ENCODE measurements at regions not wholly inside any gene's neighbourhood (a gene's known extent, or its start where the extent isn't known, plus 50 kb on each side); places are given as distances from the start of the nearest gene placed in this dataset.

DNA sequence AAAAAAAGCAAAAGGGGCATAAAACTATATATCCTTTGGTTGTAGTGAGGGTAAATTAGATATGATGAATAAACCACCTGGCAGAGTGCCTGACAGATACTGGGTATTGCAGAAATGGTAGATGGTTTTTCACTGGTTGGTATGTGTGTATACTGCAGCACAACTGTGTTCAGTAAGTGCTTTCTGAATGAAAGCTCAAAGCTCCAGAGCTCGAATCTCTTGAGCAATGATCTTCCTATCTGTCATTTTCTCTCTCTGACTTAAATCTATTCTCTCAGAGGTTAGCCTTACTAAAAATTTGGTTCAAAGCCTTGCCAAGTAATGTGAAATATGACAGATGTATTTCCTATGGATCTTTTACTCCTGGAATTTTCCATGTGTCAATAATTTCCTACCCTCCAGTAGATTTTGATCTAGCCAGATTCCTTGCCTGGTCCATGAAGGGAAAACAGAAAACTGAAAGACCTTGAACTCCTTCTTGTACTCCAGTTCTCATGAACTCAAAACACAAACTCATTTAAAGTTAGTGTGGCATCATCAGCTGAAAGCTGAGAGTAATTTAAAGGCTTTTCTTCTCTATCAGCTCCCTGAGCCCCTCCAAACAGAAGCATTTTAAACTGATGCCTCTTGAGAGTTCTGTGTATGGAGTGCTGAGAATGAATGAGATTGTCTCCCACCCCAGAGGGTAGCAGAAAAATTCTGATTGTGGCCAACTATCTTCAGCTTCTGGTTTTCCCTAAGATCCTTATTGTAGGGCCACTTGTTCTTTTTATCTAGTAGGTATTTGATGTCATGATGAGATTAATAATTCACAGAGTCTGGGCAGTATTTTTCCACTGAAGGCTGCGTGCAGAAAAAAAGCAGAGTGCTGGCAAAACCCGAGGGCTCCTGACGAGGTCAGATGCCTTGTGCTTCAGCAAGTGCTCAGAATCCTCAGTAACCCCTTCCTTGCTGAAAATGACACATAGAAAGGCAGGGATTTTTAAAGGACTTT, 363.4 kb upstream of the BOD1L1 start:
- peak overlapping the region; percentile 82 for H3K27ac Mint-ChIP-seq (ENCODE audit: unreplicated experiment)
- no peaks in the 10 kb centered on the region for H3K36me3 Mint-ChIP-seq (ENCODE audit: low read depth)
- no peaks in the 10 kb centered on the region for H3K9me3 Mint-ChIP-seq (ENCODE audit: low read depth)
- H3K4me3 Mint-ChIP-seq (ENCODE audit: unreplicated experiment), result no peak overlapping the region
- no peak for DNase-seq (ENCODE audit: low spot score)
- TF ChIP-seq, protein P1, sequence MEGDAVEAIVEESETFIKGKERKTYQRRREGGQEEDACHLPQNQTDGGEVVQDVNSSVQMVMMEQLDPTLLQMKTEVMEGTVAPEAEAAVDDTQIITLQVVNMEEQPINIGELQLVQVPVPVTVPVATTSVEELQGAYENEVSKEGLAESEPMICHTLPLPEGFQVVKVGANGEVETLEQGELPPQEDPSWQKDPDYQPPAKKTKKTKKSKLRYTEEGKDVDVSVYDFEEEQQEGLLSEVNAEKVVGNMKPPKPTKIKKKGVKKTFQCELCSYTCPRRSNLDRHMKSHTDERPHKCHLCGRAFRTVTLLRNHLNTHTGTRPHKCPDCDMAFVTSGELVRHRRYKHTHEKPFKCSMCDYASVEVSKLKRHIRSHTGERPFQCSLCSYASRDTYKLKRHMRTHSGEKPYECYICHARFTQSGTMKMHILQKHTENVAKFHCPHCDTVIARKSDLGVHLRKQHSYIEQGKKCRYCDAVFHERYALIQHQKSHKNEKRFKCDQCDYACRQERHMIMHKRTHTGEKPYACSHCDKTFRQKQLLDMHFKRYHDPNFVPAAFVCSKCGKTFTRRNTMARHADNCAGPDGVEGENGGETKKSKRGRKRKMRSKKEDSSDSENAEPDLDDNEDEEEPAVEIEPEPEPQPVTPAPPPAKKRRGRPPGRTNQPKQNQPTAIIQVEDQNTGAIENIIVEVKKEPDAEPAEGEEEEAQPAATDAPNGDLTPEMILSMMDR (IDR thresholded peaks at IDR 0.05), result no peak
- peaks cover 78% of the 10 kb centered on the region for H3K4me1 Mint-ChIP-seq (ENCODE audit: low read depth)
- H3K27me3 Mint-ChIP-seq (ENCODE audit: low read depth), result no peaks in the 10 kb centered on the region

DNA sequence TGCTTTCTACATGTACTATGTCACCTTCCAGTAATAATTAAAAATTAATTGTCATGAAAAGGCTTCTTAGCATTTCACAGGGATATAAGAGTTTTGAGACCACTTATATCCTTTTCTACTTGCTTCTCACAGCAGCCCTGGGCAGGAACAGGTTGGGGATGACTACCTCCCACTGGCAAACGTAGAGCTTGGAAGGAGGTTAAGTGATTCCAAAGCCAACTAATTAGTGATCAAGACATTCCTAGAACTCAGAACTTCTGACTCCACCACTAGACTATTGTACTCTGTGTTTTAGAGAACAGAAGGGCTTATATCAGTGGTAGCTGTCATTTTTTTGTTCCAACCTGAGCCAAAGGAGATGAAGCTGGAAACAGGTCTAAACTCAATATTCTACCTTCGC, 364.5 kb upstream of the BOD1L1 start:
- no peak for DNase-seq (ENCODE audit: low spot score)
- H3K9me3 Mint-ChIP-seq (ENCODE audit: low read depth), result no peaks in the 10 kb centered on the region
- no peak overlapping the region for H3K27ac Mint-ChIP-seq (ENCODE audit: unreplicated experiment)
- no peaks in the 10 kb centered on the region for H3K36me3 Mint-ChIP-seq (ENCODE audit: low read depth)
- H3K4me3 Mint-ChIP-seq (ENCODE audit: unreplicated experiment), result no peak overlapping the region
- peaks cover 66% of the 10 kb centered on the region for H3K4me1 Mint-ChIP-seq (ENCODE audit: low read depth)
- H3K27me3 Mint-ChIP-seq (ENCODE audit: low read depth), result no peaks in the 10 kb centered on the region
- TF ChIP-seq, protein P1 (IDR thresholded peaks at IDR 0.05), result no peak

DNA sequence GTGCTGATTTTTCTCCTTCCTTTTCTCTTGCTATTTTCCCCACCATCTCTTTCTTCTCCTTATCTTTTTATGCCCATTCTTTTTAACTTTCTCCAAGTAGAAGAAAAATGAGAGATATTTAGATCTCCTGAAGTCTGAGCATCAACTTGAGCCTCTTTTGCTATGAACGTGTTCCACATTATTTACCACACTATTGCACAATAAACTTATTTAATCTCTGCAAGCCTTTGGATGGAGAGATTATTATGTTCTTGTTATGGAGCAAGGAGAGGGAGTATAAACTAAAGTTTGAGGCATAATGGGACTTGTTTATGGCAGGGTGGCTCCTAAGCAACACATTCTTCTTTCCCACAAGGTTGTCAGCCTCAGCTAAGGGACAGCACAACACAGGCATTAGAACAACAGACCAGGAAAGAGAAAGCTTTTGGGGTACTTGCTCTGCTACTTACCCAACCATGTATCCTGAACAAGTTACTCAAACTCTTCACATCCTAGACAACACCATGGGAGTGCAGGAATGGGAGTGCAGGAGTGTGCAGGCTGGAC, 365.5 kb upstream of the BOD1L1 start:
- no peaks in the 10 kb centered on the region for H3K9me3 Mint-ChIP-seq (ENCODE audit: low read depth)
- no peaks in the 10 kb centered on the region for H3K36me3 Mint-ChIP-seq (ENCODE audit: low read depth)
- no peak overlapping the region for H3K27ac Mint-ChIP-seq (ENCODE audit: unreplicated experiment)
- H3K4me1 Mint-ChIP-seq (ENCODE audit: low read depth), result peaks cover 59% of the 10 kb centered on the region
- DNase-seq (ENCODE audit: low spot score), result no peak
- no peak overlapping the region for H3K4me3 Mint-ChIP-seq (ENCODE audit: unreplicated experiment)
- no peaks in the 10 kb centered on the region for H3K27me3 Mint-ChIP-seq (ENCODE audit: low read depth)
- TF ChIP-seq, protein P1 (IDR thresholded peaks at IDR 0.05), result no peak

DNA sequence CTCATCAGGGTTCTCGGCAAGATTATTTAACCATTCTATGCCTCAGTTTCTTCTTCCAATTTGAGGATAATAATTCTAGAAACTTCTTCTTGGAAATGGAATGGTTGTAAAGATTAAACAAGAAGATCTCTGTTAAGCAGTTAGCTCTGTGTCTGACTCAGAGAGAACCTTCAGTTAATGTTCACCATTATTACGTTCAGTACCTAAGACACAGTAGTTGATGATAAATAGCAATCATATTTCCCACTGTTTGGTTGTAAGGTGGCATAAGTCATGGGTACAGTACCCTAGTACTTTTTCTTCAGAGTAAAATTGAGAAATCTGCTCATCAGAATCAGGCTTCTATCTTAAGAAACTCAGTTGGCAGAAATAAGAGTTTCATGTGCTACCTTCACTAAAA, 366.5 kb upstream of the BOD1L1 start:
- no peaks in the 10 kb centered on the region for H3K36me3 Mint-ChIP-seq (ENCODE audit: low read depth)
- TF ChIP-seq, protein P1 (IDR thresholded peaks at IDR 0.05), result no peak
- H3K4me1 Mint-ChIP-seq (ENCODE audit: low read depth), result peaks cover 51% of the 10 kb centered on the region
- DNase-seq (ENCODE audit: low spot score), result no peak
- no peak overlapping the region for H3K27ac Mint-ChIP-seq (ENCODE audit: unreplicated experiment)
- no peaks in the 10 kb centered on the region for H3K9me3 Mint-ChIP-seq (ENCODE audit: low read depth)
- no peaks in the 10 kb centered on the region for H3K27me3 Mint-ChIP-seq (ENCODE audit: low read depth)
- no peak overlapping the region for H3K4me3 Mint-ChIP-seq (ENCODE audit: unreplicated experiment)

DNA sequence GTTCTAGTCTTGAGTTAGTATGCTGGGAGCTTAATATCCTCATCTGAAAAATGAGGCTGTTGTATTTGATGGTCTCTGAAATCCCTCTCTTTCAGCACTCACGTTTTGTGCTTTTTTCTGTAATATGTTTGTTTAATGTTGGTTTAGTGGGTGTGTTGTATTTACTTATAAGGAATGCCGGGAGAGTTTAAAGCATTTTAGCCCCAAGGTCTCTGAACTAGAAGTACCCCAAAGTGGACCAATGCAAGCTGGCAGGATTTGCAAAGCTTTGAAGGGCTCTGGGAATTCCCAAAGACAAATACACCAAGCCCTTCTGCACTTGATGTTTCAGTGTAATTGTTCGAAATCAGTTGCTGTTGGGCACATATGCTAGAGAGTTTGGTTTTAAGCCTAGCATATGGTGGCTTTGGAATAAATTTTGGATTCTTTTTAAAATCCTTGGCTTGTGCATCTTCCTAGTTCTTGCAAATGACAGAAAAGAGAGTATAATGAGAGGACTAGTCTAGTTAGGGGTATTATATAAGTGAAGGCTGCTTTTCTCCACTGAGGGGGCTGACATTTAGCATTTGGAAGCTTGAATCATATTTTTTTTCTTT, 371.4 kb upstream of the BOD1L1 start:
- Mint-ChIP-seq H3K27me3 (ENCODE audit: low read depth) (no peaks in the 10 kb centered on the region), H3K9me3 (ENCODE audit: low read depth) (peaks cover 9% of the 10 kb centered on the region), H3K4me3 (ENCODE audit: unreplicated experiment) (no peak overlapping the region), H3K36me3 (ENCODE audit: low read depth) (peaks cover 2% of the 10 kb centered on the region), H3K4me1 (ENCODE audit: low read depth) (peaks cover 17% of the 10 kb centered on the region), H3K27ac (ENCODE audit: unreplicated experiment) (no peak overlapping the region)
- TF ChIP-seq, protein P1 (IDR thresholded peaks at IDR 0.05), result no peak
- DNase-seq (ENCODE audit: low spot score), result no peak

All from chondrocyte (in vitro differentiated cells).